ENCODE measurements at regions not wholly inside any gene's neighbourhood (a gene's known extent, or its start where the extent isn't known, plus 50 kb on each side); places are given as distances from the start of the nearest gene placed in this dataset.
"Not testable (repeated sequence)": the region's sequence is repeated elsewhere in the genome, so short reads cannot be mapped to it uniquely, and the experiment has no call there.

GRCh38 chr15:66629817-66630576, 64.2 kb upstream of the LCTL start:
- Mint-ChIP-seq H3K27me3 (peaks cover 7% of the 10 kb centered on the region), H3K4me3 (no peak overlapping the region), H3K9me3 (no peaks in the 10 kb centered on the region), H3K36me3 (ENCODE audit: low read depth) (no peaks in the 10 kb centered on the region), H3K27ac (no peak overlapping the region), H3K4me1 (no peaks in the 10 kb centered on the region)
- DNase-seq: no peak
- intact Hi-C loops (cut with micrococcal nuclease): no loop called here

GRCh38 chr15:66630801-66631351, 65.1 kb upstream of the LCTL start:
- no peak for DNase-seq
- H3K36me3 Mint-ChIP-seq (ENCODE audit: low read depth): no peaks in the 10 kb centered on the region
- H3K4me1 Mint-ChIP-seq: no peaks in the 10 kb centered on the region
- H3K4me3 Mint-ChIP-seq: no peak overlapping the region
- no peaks in the 10 kb centered on the region for H3K9me3 Mint-ChIP-seq
- H3K27me3 Mint-ChIP-seq: peaks cover 8% of the 10 kb centered on the region
- no peak overlapping the region for H3K27ac Mint-ChIP-seq
- intact Hi-C loops (cut with micrococcal nuclease): no loop called here

GRCh38 chr15:66631616-66632263, 65.9 kb upstream of the LCTL start:
- Mint-ChIP-seq H3K9me3 (no peaks in the 10 kb centered on the region), H3K4me1 (no peaks in the 10 kb centered on the region), H3K27ac (no peak overlapping the region), H3K36me3 (ENCODE audit: low read depth) (no peaks in the 10 kb centered on the region), H3K4me3 (no peak overlapping the region), H3K27me3 (peaks cover 8% of the 10 kb centered on the region)
- intact Hi-C loops (cut with micrococcal nuclease): no loop called here
- DNase-seq: no peak

- H3K9me3 Mint-ChIP-seq: no peaks in the 10 kb centered on the region
- H3K27ac Mint-ChIP-seq: no peak overlapping the region
- H3K36me3 Mint-ChIP-seq (ENCODE audit: low read depth): no peaks in the 10 kb centered on the region
- peaks cover 5% of the 10 kb centered on the region for H3K4me1 Mint-ChIP-seq
- no peak overlapping the region for H3K4me3 Mint-ChIP-seq
- intact Hi-C loops (cut with micrococcal nuclease): no loop called here
- DNase-seq: no peak
- H3K27me3 Mint-ChIP-seq: peaks cover 8% of the 10 kb centered on the region
Observed at GRCh38 chr15:66633041-66633937, 67.5 kb upstream of the LCTL start.

- peaks cover 4% of the 10 kb centered on the region for H3K27me3 Mint-ChIP-seq
Observed at GRCh38 chr15:66633938-66634250, 68.1 kb upstream of the LCTL start.

GRCh38 chr15:66634540-66634939, 67.5 kb upstream of the SMAD6 start:
- H3K36me3 Mint-ChIP-seq (ENCODE audit: low read depth): no peaks in the 10 kb centered on the region
- H3K9me3 Mint-ChIP-seq: no peaks in the 10 kb centered on the region
- no peak for DNase-seq
- H3K27me3 Mint-ChIP-seq: peaks cover 4% of the 10 kb centered on the region
- no peak overlapping the region for H3K4me3 Mint-ChIP-seq
- intact Hi-C loops (cut with micrococcal nuclease): no loop called here
- peaks cover 11% of the 10 kb centered on the region for H3K4me1 Mint-ChIP-seq
- no peak overlapping the region for H3K27ac Mint-ChIP-seq

More at GRCh38 chr15:66633938-66634250, 68.1 kb upstream of the LCTL start:
- no peaks in the 10 kb centered on the region for H3K9me3 Mint-ChIP-seq
- peaks cover 9% of the 10 kb centered on the region for H3K4me1 Mint-ChIP-seq
- no peaks in the 10 kb centered on the region for H3K36me3 Mint-ChIP-seq (ENCODE audit: low read depth)
- no peak for DNase-seq
- intact Hi-C loops (cut with micrococcal nuclease): no loop called here
- H3K4me3 Mint-ChIP-seq: no peak overlapping the region
- no peak overlapping the region for H3K27ac Mint-ChIP-seq

- intact Hi-C loops (cut with micrococcal nuclease): no loop called here
- peaks cover 14% of the 10 kb centered on the region for H3K4me1 Mint-ChIP-seq
- no peaks in the 10 kb centered on the region for H3K9me3 Mint-ChIP-seq
- no peak for DNase-seq
- H3K27me3 Mint-ChIP-seq: peaks cover 4% of the 10 kb centered on the region
- H3K36me3 Mint-ChIP-seq (ENCODE audit: low read depth): no peaks in the 10 kb centered on the region
- no peak overlapping the region for H3K4me3 Mint-ChIP-seq
- no peak overlapping the region for H3K27ac Mint-ChIP-seq
Observed at GRCh38 chr15:66635006-66635405, 67.0 kb upstream of the SMAD6 start.

- Mint-ChIP-seq H3K4me3 (no peak overlapping the region), H3K27ac (no peak overlapping the region), H3K4me1 (peaks cover 14% of the 10 kb centered on the region), H3K36me3 (ENCODE audit: low read depth) (no peaks in the 10 kb centered on the region), H3K27me3 (peaks cover 2% of the 10 kb centered on the region), H3K9me3 (no peaks in the 10 kb centered on the region)
- intact Hi-C loops (cut with micrococcal nuclease): no loop called here
- no peak for DNase-seq
Observed at GRCh38 chr15:66635817-66636216, 66.2 kb upstream of the SMAD6 start.

- Mint-ChIP-seq H3K4me1 (peaks cover 14% of the 10 kb centered on the region), H3K27ac (peak overlapping the region; percentile 49)
- H3K9me3 Mint-ChIP-seq; H3K4me3 Mint-ChIP-seq; intact Hi-C loops (cut with micrococcal nuclease); DNase-seq; H3K36me3 Mint-ChIP-seq (ENCODE audit: low read depth); H3K27me3 Mint-ChIP-seq: not testable (repeated sequence)
Observed at GRCh38 chr15:66637044-66637443, 65.0 kb upstream of the SMAD6 start.

- DNase-seq: peak; percentile 79
- H3K9me3 Mint-ChIP-seq: no peaks in the 10 kb centered on the region
- intact Hi-C loops (cut with micrococcal nuclease): no loop called here
- peaks cover 2% of the 10 kb centered on the region for H3K27me3 Mint-ChIP-seq
- peaks cover 14% of the 10 kb centered on the region for H3K4me1 Mint-ChIP-seq
- H3K36me3 Mint-ChIP-seq (ENCODE audit: low read depth): no peaks in the 10 kb centered on the region
- H3K27ac Mint-ChIP-seq: no peak overlapping the region
- H3K4me3 Mint-ChIP-seq: no peak overlapping the region
Observed at GRCh38 chr15:66638377-66638776, 63.7 kb upstream of the SMAD6 start.

- peaks cover 14% of the 10 kb centered on the region for H3K4me1 Mint-ChIP-seq
- intact Hi-C loops (cut with micrococcal nuclease): no loop called here
- no peaks in the 10 kb centered on the region for H3K36me3 Mint-ChIP-seq (ENCODE audit: low read depth)
- H3K27me3 Mint-ChIP-seq: no peaks in the 10 kb centered on the region
- DNase-seq: no peak
- H3K4me3 Mint-ChIP-seq: no peak overlapping the region
- no peak overlapping the region for H3K27ac Mint-ChIP-seq
- no peaks in the 10 kb centered on the region for H3K9me3 Mint-ChIP-seq
Observed at GRCh38 chr15:66641485-66642315, 60.3 kb upstream of the SMAD6 start.

- Mint-ChIP-seq H3K36me3 (ENCODE audit: low read depth) (no peaks in the 10 kb centered on the region), H3K27me3 (no peaks in the 10 kb centered on the region), H3K4me3 (no peak overlapping the region), H3K4me1 (peaks cover 14% of the 10 kb centered on the region), H3K27ac (no peak overlapping the region), H3K9me3 (no peaks in the 10 kb centered on the region)
- DNase-seq: no peak
- intact Hi-C loops (cut with micrococcal nuclease): no loop called here
Observed at GRCh38 chr15:66642514-66642913, 59.5 kb upstream of the SMAD6 start.

GRCh38 chr15:66643033-66643432, 59.0 kb upstream of the SMAD6 start:
- H3K27me3 Mint-ChIP-seq: no peaks in the 10 kb centered on the region
- intact Hi-C loops (cut with micrococcal nuclease): no loop called here
- no peak for DNase-seq
- no peaks in the 10 kb centered on the region for H3K9me3 Mint-ChIP-seq
- H3K4me3 Mint-ChIP-seq: no peak overlapping the region
- no peaks in the 10 kb centered on the region for H3K36me3 Mint-ChIP-seq (ENCODE audit: low read depth)
- H3K27ac Mint-ChIP-seq: no peak overlapping the region
- H3K4me1 Mint-ChIP-seq: peaks cover 11% of the 10 kb centered on the region

Measured in activated CD4-positive, alpha-beta T cell treated with anti-CD3 and anti-CD28 coated beads, Interleukin-2, amount 10 ng/mL, durations not matched to agents 24 days and 14 days (primary cell).